HepG2 (cell line): ENCODE measurements at regions not wholly inside any gene's neighbourhood (a gene's known extent, or its start where the extent isn't known, plus 50 kb on each side); places are given as distances from the start of the nearest gene placed in this dataset.
A peak's percentile ranks its signal among the peaks of the same experiment; 100 is the strongest.

Source experiments
- ATF2 ChIP-seq: sonication (generic); formaldehyde crosslinking; IDR thresholded peaks from 2 replicates; pipeline ENCODE4 v1.4.0; 2020; ENCODE audit warnings: missing genetic modification reagents
- ATF7-NPFF ChIP-seq: sonication (generic); formaldehyde crosslinking; IDR thresholded peaks from 2 replicates; pipeline ENCODE4 v1.8.1; 2023; ENCODE audit warnings: mild to moderate bottlenecking, low read depth, missing genetic modification reagents, moderate library complexity
- KDM3A ChIP-seq: IDR thresholded peaks from 2 replicates; pipeline ENCODE4 v1.6.1; 2018; ENCODE audit warnings: low read depth, missing compliant biosample characterization
- MAFG ChIP-seq: sonication (generic); formaldehyde crosslinking; IDR thresholded peaks from 2 replicates; pipeline ENCODE4 v1.5.1; 2020; ENCODE audit warnings: mild to moderate bottlenecking, missing genetic modification reagents
- MAFK ChIP-seq, 2 experiments: IDR thresholded peaks in 1 of 2; conservative IDR thresholded peaks in 1 of 2; 2 replicates each; pipeline ENCODE4 v1.6.1; 2011; ENCODE audit warnings: improper control_type of control experiment in 2 of 2, low read length in 2 of 2
- MXD4 ChIP-seq: IDR thresholded peaks from 2 replicates; pipeline ENCODE4 v1.6.1; 2016; ENCODE audit warnings: mild to moderate bottlenecking, missing biosample characterization, missing genetic modification reagents
- NFRKB ChIP-seq: fragments of 450-650 bp; IDR thresholded peaks from 2 replicates; pipeline ENCODE4 v1.6.1; 2017
- NR2C2 ChIP-seq: sonication (generic); formaldehyde crosslinking; IDR thresholded peaks from 2 replicates; pipeline ENCODE4 v1.4.0; 2020; ENCODE audit warnings: missing genetic modification reagents, mild to moderate bottlenecking, moderate library complexity, borderline replicate concordance
- NR2F1 ChIP-seq, 2 experiments: fragments of 450-650 bp in 1 of 2; formaldehyde crosslinking in 1 of 2; IDR thresholded peaks; 2 replicates each; pipeline versions ENCODE4 v1.5.0 to v1.6.1; 2016 to 2020; ENCODE audit warnings: mild to moderate bottlenecking in 1 of 2, missing compliant biosample characterization in 1 of 2, missing genetic modification reagents in 1 of 2, moderate library complexity in 1 of 2
- ONECUT2 ChIP-seq: sonication (generic); formaldehyde crosslinking; IDR thresholded peaks from 2 replicates; pipeline ENCODE4 v1.4.0; 2020; ENCODE audit warnings: missing genetic modification reagents
- PATZ1 ChIP-seq: sonication (generic); formaldehyde crosslinking; IDR thresholded peaks from 2 replicates; pipeline ENCODE4 v1.4.0; 2020; ENCODE audit warnings: missing genetic modification reagents
- PITX1 ChIP-seq: sonication (generic); formaldehyde crosslinking; IDR thresholded peaks from 2 replicates; pipeline ENCODE4 v1.5.1; 2020; ENCODE audit warnings: mild to moderate bottlenecking, missing genetic modification reagents
- SRY ChIP-seq: sonication (generic); formaldehyde crosslinking; IDR thresholded peaks from 2 replicates; pipeline ENCODE4 v1.8.0; 2022; ENCODE audit warnings: mild to moderate bottlenecking, missing genetic modification reagents
- SYNCRIP ChIP-seq: fragments of 200-400 bp; formaldehyde crosslinking; IDR thresholded peaks from 2 replicates; pipeline ENCODE4 v1.6.1; 2018; ENCODE audit warnings: mild to moderate bottlenecking, low read depth, low read length; ENCODE audit not compliant: insufficient read depth
- THAP11 ChIP-seq: IDR thresholded peaks from 2 replicates; pipeline ENCODE4 v1.6.1; 2016; ENCODE audit warnings: missing biosample characterization, missing genetic modification reagents
- TOPORS ChIP-seq: sonication (generic); formaldehyde crosslinking; IDR thresholded peaks from 2 replicates; pipeline ENCODE4 v1.8.0; 2023; ENCODE audit warnings: mild to moderate bottlenecking, missing genetic modification reagents
- TSC22D2 ChIP-seq: sonication (generic); formaldehyde crosslinking; IDR thresholded peaks from 2 replicates; pipeline ENCODE4 v1.5.1; 2020; ENCODE audit warnings: missing genetic modification reagents, mild to moderate bottlenecking, borderline replicate concordance
- YEATS4 ChIP-seq: sonication (generic); formaldehyde crosslinking; IDR thresholded peaks from 2 replicates; pipeline ENCODE4 v1.4.0; 2020; ENCODE audit warnings: missing genetic modification reagents, borderline replicate concordance
- ZNF124 ChIP-seq: sonication (generic); formaldehyde crosslinking; IDR thresholded peaks from 2 replicates; pipeline ENCODE4 v1.4.0; 2020; ENCODE audit warnings: missing genetic modification reagents
- ZNF280D ChIP-seq: sonication (generic); formaldehyde crosslinking; IDR thresholded peaks from 2 replicates; pipeline ENCODE4 v1.5.1; 2020; ENCODE audit warnings: mild to moderate bottlenecking, missing genetic modification reagents
- ZNF354B ChIP-seq: sonication (generic); formaldehyde crosslinking; IDR thresholded peaks from 2 replicates; pipeline ENCODE4 v1.8.0; 2022; ENCODE audit warnings: mild to moderate bottlenecking, missing genetic modification reagents
- ZNF674 ChIP-seq: sonication (generic); formaldehyde crosslinking; IDR thresholded peaks from 2 replicates; pipeline ENCODE4 v1.5.0; 2020; ENCODE audit warnings: low read depth, mild to moderate bottlenecking, missing genetic modification reagents
- ZNF678 ChIP-seq: sonication (generic); formaldehyde crosslinking; IDR thresholded peaks from 2 replicates; pipeline ENCODE4 v1.4.0; 2020; ENCODE audit warnings: mild to moderate bottlenecking, missing genetic modification reagents
- ZNF777 ChIP-seq: sonication (generic); formaldehyde crosslinking; IDR thresholded peaks from 2 replicates; pipeline ENCODE4 v1.4.0; 2020; ENCODE audit warnings: missing genetic modification reagents

- no peak; the same call in none of the 2 replicates for TF ChIP-seq ZNF777 (CRISPR knock-in tag)
- no peak for TF ChIP-seq SYNCRIP
- TF ChIP-seq SRY (CRISPR knock-in tag) = no peak
- TF ChIP-seq ZNF678 = no peak
- no peak for TF ChIP-seq TSC22D2 (CRISPR knock-in tag)
- no peak for TF ChIP-seq MAFK (conservative IDR thresholded peaks at IDR 0.05 in 1 of 2, IDR thresholded peaks at IDR 0.05 in 1 of 2; ENCODE audit: low read length in 2 of 2)
- peak; percentile 63 for TF ChIP-seq PATZ1
- TF ChIP-seq YEATS4 (CRISPR knock-in tag) = peak; percentile 80; the same call in 1 of the 2 replicates
- TF ChIP-seq MXD4 (CRISPR knock-in tag) = peak; percentile 50; the same call in 1 of the 2 replicates
- no peak for TF ChIP-seq ZNF354B (CRISPR knock-in tag)
- TF ChIP-seq TOPORS (CRISPR knock-in tag) = no peak
- no peak for TF ChIP-seq MAFG (CRISPR knock-in tag)
- TF ChIP-seq NFRKB = no peak
- peak; percentile 64; the same call in 1 of the 2 replicates for TF ChIP-seq ZNF124 (CRISPR knock-in tag)
- peak; percentile 53; the same call in 1 of the 2 replicates for TF ChIP-seq KDM3A
- peak; percentile 66; the same call in 1 of the 2 replicates for TF ChIP-seq ATF2
- TF ChIP-seq ONECUT2 (CRISPR knock-in tag) = no peak
- peak; percentile 43; the same call in 1 of the 2 replicates for TF ChIP-seq PITX1
- TF ChIP-seq NR2F1 (CRISPR knock-in tag; IDR thresholded peaks at IDR 0.05) = no peak; a peak in 1 of 4 replicates
- TF ChIP-seq ZNF280D (CRISPR knock-in tag) = no peak
- peak; percentile 54 for TF ChIP-seq THAP11 (CRISPR knock-in tag)
- TF ChIP-seq NR2C2 (CRISPR knock-in tag) = 0 out of 2 replicates have a peak, but pooled peaks have one; percentile 4
- TF ChIP-seq ZNF674 = no peak
- peak; percentile 56; the same call in 1 of the 2 replicates for TF ChIP-seq ATF7-NPFF
Measured at GRCh38 chr20:50369225-50370035, 140.8 kb upstream of the PTPN1 start (continued).
